HCT116 (cell line): ENCODE measurements at regions not wholly inside any gene's neighbourhood (a gene's known extent, or its start where the extent isn't known, plus 50 kb on each side); places are given as distances from the start of the nearest gene placed in this dataset.

ENCODE experiments used
- ATAC-seq: fragments of 200-7000 bp; cut with Tn5 transposase; 2 replicates; pipeline ENCODE4 v1.9.1; 2020; ENCODE audit warnings: mild to moderate bottlenecking, moderate library complexity
- BruUV-seq: library from RNA; stranded (reverse); fragments of 400-500 nt; replicated peaks from 2 replicates; lab custom pipeline; 2021; lab: Mats Ljungman, UMichigan
- CTCF ChIA-PET: fragments of 300-600 bp; sonication (Branson Sonifier 250); formaldehyde crosslinking; loops from one replicate; lab custom pipeline; 2021; ENCODE audit warnings: antibody characterized with exemption; lab: Charles Lee
- POLR2A ChIA-PET: fragments of 300-600, 350-600 bp; sonication (Branson Sonifier 250); formaldehyde crosslinking; loops from one replicate; lab custom pipeline; 2021; ENCODE audit warnings: antibody characterized with exemption; lab: Charles Lee
- RAD21 ChIA-PET, 2 experiments: fragments of 300-600 bp; sonication (Branson Sonifier 250); formaldehyde crosslinking; loops; one replicate each; lab custom pipeline; 2023; ENCODE audit warnings: low total read pairs in 2 of 2; ENCODE audit not compliant: uncharacterized antibody in 2 of 2, unreplicated experiment in 2 of 2, low non-redundant PET in 1 of 2; lab: Charles Lee
- DNase-seq: peaks from one replicate; pipeline ENCODE4 v3.0.0-alpha.2; 2010; ENCODE audit warnings: low read depth, low spot score
- H2AFZ ChIP-seq: fragments of 200-600 bp; shearing (Covaris generic), sonication (generic); 2 replicates; pipeline ENCODE4 v1.6.1; 2017; ENCODE audit warnings: low read depth, mixed run types, mixed read lengths, antibody characterized with exemption, low read length; ENCODE audit not compliant: poor library complexity, severe bottlenecking
- H3K27ac ChIP-seq: 2 replicates; pipeline ENCODE4 v1.5.1; 2012; ENCODE audit warnings: low read depth, low read length
- H3K27me3 ChIP-seq: fragments of 200-600 bp; sonication (generic); 2 replicates; pipeline ENCODE4 v1.6.1; 2016; ENCODE audit warnings: mixed run types, low read length, mixed read lengths; ENCODE audit not compliant: insufficient read depth
- H3K36me3 ChIP-seq, 2 experiments: fragments of 200-500 bp in 1 of 2; fragments of 200-600 bp in 1 of 2; sonication (Bioruptor generic) in 1 of 2; sonication (generic) in 1 of 2; 2 replicates each; pipeline versions ENCODE4 v1.5.1 to v1.6.1; 2014 to 2016; ENCODE audit warnings: low read length in 2 of 2, inconsistent platforms in 1 of 2, mixed read lengths in 1 of 2, mixed run types in 1 of 2; ENCODE audit not compliant: insufficient read depth in 2 of 2, control insufficient read depth in 1 of 2
- H3K4me1 ChIP-seq, 2 experiments: fragments of 200-600 bp in 1 of 2; sonication (generic) in 1 of 2; 2 replicates each; pipeline versions ENCODE4 v1.5.1 to v1.6.1; 2012 to 2017; ENCODE audit warnings: low read length in 2 of 2, inconsistent platforms in 1 of 2, mild to moderate bottlenecking in 1 of 2, mixed read lengths in 1 of 2, mixed run types in 1 of 2, moderate library complexity in 1 of 2; ENCODE audit not compliant: insufficient read depth in 2 of 2, control insufficient read depth in 1 of 2
- H3K4me2 ChIP-seq: fragments of 200-600 bp; sonication (generic); 2 replicates; pipeline ENCODE4 v1.6.1; 2017; ENCODE audit warnings: mixed run types, low read length, mixed read lengths
- H3K4me3 ChIP-seq, 2 experiments: fragments of 200-600 bp in 1 of 2; sonication (generic) in 1 of 2; replicated peaks in 1 of 2; 2 replicates each; pipeline ENCODE4 v1.5.1; 2011 to 2016; ENCODE audit warnings: low read length in 2 of 2, control low read depth in 1 of 2, low read depth in 1 of 2, mild to moderate bottlenecking in 1 of 2, mixed read lengths in 1 of 2, mixed run types in 1 of 2
- H3K79me2 ChIP-seq: fragments of 200-600 bp; sonication (generic); 2 replicates; pipeline ENCODE4 v1.6.1; 2017; ENCODE audit warnings: mild to moderate bottlenecking, mixed run types, low read length, moderate library complexity, mixed read lengths; ENCODE audit not compliant: insufficient read depth
- H3K9ac ChIP-seq: fragments of 200-600 bp; sonication (generic); 2 replicates; pipeline ENCODE4 v1.6.1; 2016; ENCODE audit warnings: low read length, mixed read lengths
- H3K9me2 ChIP-seq: fragments of 200-600 bp; sonication (generic), shearing (Covaris generic); 2 replicates; pipeline ENCODE4 v1.6.1; 2017; ENCODE audit warnings: mixed run types, mild to moderate bottlenecking, moderate library complexity; ENCODE audit not compliant: insufficient read depth
- H3K9me3 ChIP-seq, 2 experiments: fragments of 200-500 bp in 1 of 2; fragments of 200-600 bp in 1 of 2; sonication (Bioruptor generic) in 1 of 2; sonication (generic) in 1 of 2; 2 replicates each; pipeline ENCODE4 v1.6.1; 2014 to 2017; ENCODE audit warnings: low read length in 2 of 2, mixed read lengths in 2 of 2, inconsistent platforms in 1 of 2, low read depth in 1 of 2, mild to moderate bottlenecking in 1 of 2, mixed run types in 1 of 2, moderate library complexity in 1 of 2; ENCODE audit not compliant: control insufficient read depth in 1 of 2, insufficient read depth in 1 of 2
- H4K20me1 ChIP-seq: fragments of 200-600 bp; sonication (generic), shearing (Covaris generic); 2 replicates; pipeline ENCODE4 v1.6.1; 2017; ENCODE audit warnings: mixed run types, mild to moderate bottlenecking, moderate library complexity; ENCODE audit not compliant: insufficient read depth
- ATF3 ChIP-seq: IDR thresholded peaks from 2 replicates; pipeline ENCODE4 v1.6.1; 2012
- CBX3 ChIP-seq: IDR thresholded peaks from 2 replicates; pipeline ENCODE4 v1.6.1; 2012; ENCODE audit warnings: low read depth
- CEBPB ChIP-seq: IDR thresholded peaks from 2 replicates; pipeline ENCODE4 v1.6.1; 2012; ENCODE audit warnings: low read depth
- EZH2 ChIP-seq: fragments of 200-600 bp; sonication (generic); IDR thresholded peaks from 2 replicates; pipeline ENCODE4 v1.6.1; 2017; ENCODE audit warnings: antibody characterized with exemption, mixed run types
- FOSL1 ChIP-seq: IDR thresholded peaks from 2 replicates; pipeline ENCODE4 v1.6.1; 2012; ENCODE audit warnings: low read depth
- MAX ChIP-seq: IDR thresholded peaks from 2 replicates; pipeline ENCODE4 v1.6.1; 2012
- POLR2A ChIP-seq: IDR thresholded peaks from 2 replicates; pipeline ENCODE4 v1.7.0; 2011; ENCODE audit warnings: borderline replicate concordance; ENCODE audit not compliant: insufficient read depth, insufficient read length; ENCODE audit errors: extremely low read depth
- POLR2AphosphoS5 ChIP-seq: IDR thresholded peaks from 2 replicates; pipeline ENCODE4 v1.6.1; 2011; ENCODE audit warnings: mild to moderate bottlenecking, low read depth, low read length, moderate library complexity
- RAD21 ChIP-seq: IDR thresholded peaks from 2 replicates; pipeline ENCODE4 v1.6.1; 2012; ENCODE audit warnings: low read depth, mild to moderate bottlenecking
- REST ChIP-seq: IDR thresholded peaks from 2 replicates; pipeline ENCODE4 v1.6.1; 2012; ENCODE audit warnings: low read depth
- TCF7L2 ChIP-seq: IDR thresholded peaks from 2 replicates; pipeline ENCODE4 v1.7.0; 2011; ENCODE audit warnings: borderline replicate concordance, inconsistent platforms; ENCODE audit not compliant: insufficient read depth, insufficient read length; ENCODE audit errors: extremely low read depth
- YY1 ChIP-seq: IDR thresholded peaks from 2 replicates; pipeline ENCODE4 v1.6.1; 2011; ENCODE audit warnings: low read length, low read depth, moderate library complexity, mild to moderate bottlenecking; ENCODE audit not compliant: insufficient replicate concordance; ENCODE audit errors: extremely low read depth
- ZFX ChIP-seq: fragments of 450-650 bp; IDR thresholded peaks from 2 replicates; pipeline ENCODE4 v1.6.1; 2017
- intact Hi-C: fragments of 100-400 bp; cut with micrococcal nuclease; formaldehyde crosslinking; loops from 2 replicates; pipeline ENCODE4 v1.10.0; 2022

GRCh38 chr7:148540041-148540738 is 50.4 kb upstream of the C7orf33 start:
- Histone ChIP-seq H3K4me2 (peak overlapping the region; percentile 53), H3K27ac (no peak overlapping the region), H3K27me3 (no peaks in the 10 kb centered on the region), H3K79me2 (no peaks in the 10 kb centered on the region), H3K9ac (no peak overlapping the region), H3K4me3 (no peak overlapping the region), H3K9me3 (no peaks in the 10 kb centered on the region), H2AFZ (no peak overlapping the region), H3K9me2 (no peaks in the 10 kb centered on the region), H4K20me1 (no peaks in the 10 kb centered on the region), H3K36me3 (no peaks in the 10 kb centered on the region), H3K4me1 (peaks cover 0 to 12% of the 10 kb centered on the region in 2 experiments; a peak in 2 of 4 replicates)
- ATAC-seq (peak; percentile 86), DNase-seq (peak; percentile 4)
- ChIA-PET POLR2A (no interaction called here), RAD21 (no interaction called here), CTCF (interaction anchor here (1.4 kb wide), 1 partner anchor 17 kb away, joined by 3 read pairs; no protein-coding TSS in a partner anchor)
- intact Hi-C loops: no loop called here
- no TSS peak for BruUV-seq
- TF ChIP-seq TCF7L2: no peak
- TF ChIP-seq CEBPB: no peak
- no peak for TF ChIP-seq POLR2AphosphoS5
- no peak for TF ChIP-seq RAD21
- no peak for TF ChIP-seq REST
- TF ChIP-seq CBX3: no peak
- no peak for TF ChIP-seq ZFX
- TF ChIP-seq ATF3: no peak
- no peak for TF ChIP-seq FOSL1
- TF ChIP-seq YY1: no peak
- TF ChIP-seq MAX: no peak
- no peak for TF ChIP-seq POLR2A
- no peak for TF ChIP-seq EZH2
